GM10266 (cell line): ENCODE measurements at regions not wholly inside any gene's neighbourhood (a gene's known extent, or its start where the extent isn't known, plus 50 kb on each side); places are given as distances from the start of the nearest gene placed in this dataset.

Experiments
- DNase-seq: peaks from one replicate; pipeline ENCODE4 v3.0.0; 2012; ENCODE audit errors: extremely low spot score
- CTCF ChIP-seq: IDR thresholded peaks from 2 replicates; pipeline ENCODE4 v1.5.1; 2012; ENCODE audit warnings: mild to moderate bottlenecking, low read depth; ENCODE audit not compliant: control insufficient read depth, insufficient read depth; ENCODE audit errors: missing control alignments

DNA sequence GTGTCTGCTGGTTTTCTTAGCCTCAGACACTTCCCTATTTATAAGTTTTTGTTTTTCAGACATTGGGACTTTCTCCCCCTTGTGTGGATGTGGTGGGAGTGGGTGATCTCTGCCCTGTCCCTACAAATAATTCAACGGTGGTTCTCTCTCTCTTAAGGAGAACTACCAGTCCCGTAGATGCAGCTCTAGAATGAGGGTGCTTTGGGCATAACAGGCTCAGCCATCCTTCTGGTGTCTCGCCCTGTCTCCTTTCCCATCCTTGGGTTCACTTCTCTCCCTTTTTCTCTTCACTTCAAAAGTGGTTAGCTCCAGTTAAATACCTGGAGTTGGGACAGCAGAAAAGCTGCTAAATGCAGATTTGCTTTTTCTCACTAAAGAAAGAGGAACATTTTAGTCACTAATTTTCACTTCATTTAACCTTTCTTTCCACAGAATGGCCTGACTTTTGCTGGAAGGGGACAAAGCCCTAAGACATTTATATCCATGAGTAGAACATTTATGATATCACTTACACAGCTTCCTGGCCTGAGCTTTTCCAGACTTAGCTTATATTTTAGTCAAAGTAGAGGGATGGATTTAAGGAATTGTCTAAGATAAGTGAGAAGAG, 121.2 kb upstream of the CXCR4 start:
- DNase-seq: no peak
- no peak for TF ChIP-seq CTCF

GRCh38 chr2:136238286-136239078, 120.5 kb upstream of the CXCR4 start:
- TF ChIP-seq CTCF: no peak
- DNase-seq: peak; percentile 60

- no peak for DNase-seq
- no peak for TF ChIP-seq CTCF
Measured at GRCh38 chr2:136236019-136236418, 118.1 kb upstream of the CXCR4 start.

- TF ChIP-seq CTCF: no peak
- no peak for DNase-seq
Measured at GRCh38 chr2:136235546-136235945, 117.6 kb upstream of the CXCR4 start.

DNA sequence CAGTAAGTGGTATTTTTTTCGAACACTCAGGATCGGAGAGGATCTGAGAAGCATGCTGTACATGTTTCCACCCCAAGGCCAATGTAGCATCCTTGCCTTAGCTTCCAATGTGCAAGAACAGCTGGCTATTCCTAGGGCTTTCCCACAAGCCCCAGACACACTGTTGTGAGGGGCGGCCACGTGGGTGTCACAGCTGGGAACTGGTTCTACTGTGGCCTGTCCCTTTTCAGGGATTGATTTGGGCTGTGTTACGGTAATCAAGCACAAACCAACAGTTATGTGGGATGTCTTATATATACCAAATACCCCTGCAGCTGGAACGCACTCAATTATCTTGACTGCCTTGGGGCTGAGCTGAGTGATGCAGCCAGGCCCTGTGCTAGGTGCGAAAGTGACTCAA, 116.3 kb upstream of the CXCR4 start:
- TF ChIP-seq CTCF: no peak
- DNase-seq: no peak

- TF ChIP-seq CTCF: no peak
- no peak for DNase-seq
Measured at GRCh38 chr2:136233298-136233697, 115.3 kb upstream of the CXCR4 start.

GRCh38 chr2:136232456-136233172, 114.7 kb upstream of the CXCR4 start:
- no peak for TF ChIP-seq CTCF
- DNase-seq: no peak
